H1 (cell line): ENCODE measurements at regions not wholly inside any gene's neighbourhood (a gene's known extent, or its start where the extent isn't known, plus 50 kb on each side); places are given as distances from the start of the nearest gene placed in this dataset.

ENCODE experiments used
- CTCF ChIA-PET: fragments of 300-600 bp; sonication (Branson Sonifier 250); formaldehyde crosslinking; loops from one replicate; lab custom pipeline; 2021; ENCODE audit not compliant: partially characterized antibody; lab: Charles Lee
- POLR2A ChIA-PET: fragments of 300-600 bp; sonication (Branson Sonifier 250); formaldehyde crosslinking; loops from one replicate; lab custom pipeline; 2021; ENCODE audit warnings: inconsistent platforms; ENCODE audit not compliant: partially characterized antibody; lab: Charles Lee
- DNase-seq, 2 experiments: peaks; one replicate each; pipeline versions ENCODE4 v3.0.0 to v3.0.0-alpha.2; 2010 to 2022; ENCODE audit warnings: low spot score in 2 of 2, low read depth in 1 of 2, mixed read lengths in 1 of 2
- FAIRE-seq: peaks from 2 replicates; lab custom pipeline; 2011; peaks lifted over from hg19 to GRCh38; lab: Jason Lieb, UNC
- H2AFZ ChIP-seq: 2 replicates; pipeline ENCODE4 v1.8.1; 2012; ENCODE audit warnings: low read length, inconsistent platforms
- H2AK5ac ChIP-seq: 2 replicates; pipeline ENCODE4 v1.6.1; 2013; ENCODE audit warnings: low read depth, low read length
- H2BK120ac ChIP-seq: replicated peaks from 2 replicates; pipeline ENCODE3; 2013; ENCODE audit warnings: low read depth, low read length, inconsistent platforms
- H2BK12ac ChIP-seq: 2 replicates; pipeline ENCODE4 v1.6.1; 2013; ENCODE audit warnings: low read depth, low read length
- H2BK15ac ChIP-seq: 2 replicates; pipeline ENCODE4 v1.6.1; 2013; ENCODE audit warnings: low read length
- H2BK20ac ChIP-seq: 2 replicates; pipeline ENCODE4 v1.6.1; 2013; ENCODE audit warnings: low read length
- H2BK5ac ChIP-seq: 2 replicates; pipeline ENCODE4 v1.6.1; 2013; ENCODE audit warnings: low read depth, low read length
- H3K14ac ChIP-seq: 2 replicates; pipeline ENCODE4 v1.6.1; 2013; ENCODE audit warnings: inconsistent platforms; ENCODE audit not compliant: insufficient read length
- H3K18ac ChIP-seq: 2 replicates; pipeline ENCODE4 v1.6.1; 2013; ENCODE audit warnings: low read length; ENCODE audit errors: extremely low read depth
- H3K23ac ChIP-seq: 2 replicates; pipeline ENCODE4 v1.6.1; 2013; ENCODE audit warnings: inconsistent platforms; ENCODE audit not compliant: insufficient read length
- H3K23me2 ChIP-seq: 2 replicates; pipeline ENCODE4 v1.6.1; 2013; ENCODE audit warnings: low read depth, low read length
- H3K27ac ChIP-seq: 2 replicates; pipeline ENCODE4 v1.6.1; 2011; ENCODE audit warnings: low read depth, low read length, inconsistent platforms
- H3K27me3 ChIP-seq, 4 experiments: replicated peaks in 1 of 4; 1 replicate in 1 of 4; 2 replicates in 3 of 4; pipeline versions ENCODE4 v1.6.1 to v1.8.1; 2011 to 2013; ENCODE audit warnings: low read length in 3 of 4, mild to moderate bottlenecking in 3 of 4, inconsistent platforms in 2 of 4, mixed read lengths in 2 of 4, moderate library complexity in 1 of 4; ENCODE audit not compliant: control insufficient read depth in 3 of 4, insufficient read depth in 3 of 4; ENCODE audit errors: extremely low read depth in 1 of 4
- H3K36me3 ChIP-seq, 4 experiments: 2 replicates each; pipeline versions ENCODE4 v1.6.1 to v1.8.1; 2011 to 2013; ENCODE audit warnings: mild to moderate bottlenecking in 4 of 4, low read length in 3 of 4, moderate library complexity in 2 of 4, control low read depth in 1 of 4, inconsistent platforms in 1 of 4; ENCODE audit not compliant: insufficient read depth in 4 of 4, control insufficient read depth in 2 of 4
- H3K4ac ChIP-seq: replicated peaks from 2 replicates; pipeline ENCODE3; 2013; ENCODE audit warnings: low read length, low read depth, mixed read lengths, inconsistent platforms; ENCODE audit not compliant: insufficient read length
- H3K4me1 ChIP-seq, 4 experiments: replicated peaks in 1 of 4; 1 replicate in 1 of 4; 2 replicates in 3 of 4; pipeline versions ENCODE4 v1.6.1 to v1.8.1; 2011 to 2013; ENCODE audit warnings: low read length in 3 of 4, inconsistent platforms in 2 of 4, mixed read lengths in 1 of 4; ENCODE audit not compliant: insufficient read depth in 4 of 4, control insufficient read depth in 3 of 4
- H3K4me2 ChIP-seq, 2 experiments: 2 replicates each; pipeline versions ENCODE4 v1.6.1 to v1.8.1; 2011 to 2013; ENCODE audit warnings: low read depth in 2 of 2, low read length in 2 of 2, control low read depth in 1 of 2, inconsistent platforms in 1 of 2, mild to moderate bottlenecking in 1 of 2; ENCODE audit not compliant: insufficient read depth in 1 of 2
- H3K4me3 ChIP-seq, 4 experiments: fragments of 200-600, 300-600 bp in 1 of 4; sonication (generic), shearing (Covaris generic), sonication (Bioruptor Twin) in 1 of 4; 2 replicates each; pipeline versions ENCODE4 v1.5.1 to v1.8.1; 2011 to 2016; ENCODE audit warnings: low read length in 4 of 4, low read depth in 3 of 4, control low read depth in 2 of 4, inconsistent platforms in 2 of 4, mild to moderate bottlenecking in 2 of 4, mixed read lengths in 1 of 4, moderate library complexity in 1 of 4; ENCODE audit not compliant: insufficient read depth in 2 of 4; ENCODE audit errors: extremely low read depth in 1 of 4
- H3K56ac ChIP-seq: replicated peaks from 2 replicates; pipeline ENCODE3; 2013; ENCODE audit warnings: low read depth, mild to moderate bottlenecking, mixed read lengths, low read length, inconsistent platforms; ENCODE audit not compliant: insufficient read length
- H3K79me1 ChIP-seq: 2 replicates; pipeline ENCODE4 v1.6.1; 2013; ENCODE audit warnings: low read depth, low read length, control low read depth
- H3K79me2 ChIP-seq, 2 experiments: 2 replicates each; pipeline versions ENCODE4 v1.6.1 to v1.8.1; 2012 to 2013; ENCODE audit warnings: low read length in 2 of 2, mild to moderate bottlenecking in 2 of 2, inconsistent platforms in 1 of 2; ENCODE audit not compliant: insufficient read depth in 2 of 2, control insufficient read depth in 1 of 2
- H3K9ac ChIP-seq, 4 experiments: replicated peaks in 1 of 4; 1 replicate in 1 of 4; 2 replicates in 3 of 4; pipeline versions ENCODE4 v1.6.1 to v1.8.1; 2011 to 2013; ENCODE audit warnings: low read depth in 3 of 4, low read length in 3 of 4, control low read depth in 2 of 4, mild to moderate bottlenecking in 2 of 4, moderate library complexity in 2 of 4, inconsistent platforms in 1 of 4; ENCODE audit errors: extremely low read depth in 1 of 4
- H3K9me3 ChIP-seq, 2 experiments: 2 replicates each; pipeline versions ENCODE4 v1.6.1 to v1.8.1; 2012 to 2013; ENCODE audit warnings: mild to moderate bottlenecking in 2 of 2, moderate library complexity in 2 of 2, control low read depth in 1 of 2, inconsistent platforms in 1 of 2, low read depth in 1 of 2, low read length in 1 of 2, mixed read lengths in 1 of 2; ENCODE audit not compliant: insufficient read depth in 2 of 2
- H4K20me1 ChIP-seq, 2 experiments: replicated peaks in 1 of 2; 2 replicates each; pipeline versions ENCODE3 to v1.8.1; 2011 to 2013; ENCODE audit warnings: inconsistent platforms in 2 of 2, low read length in 2 of 2, mild to moderate bottlenecking in 1 of 2; ENCODE audit not compliant: insufficient read depth in 2 of 2, control insufficient read depth in 1 of 2
- H4K5ac ChIP-seq: 2 replicates; pipeline ENCODE4 v1.6.1; 2013; ENCODE audit warnings: low read length, low read depth, mixed read lengths, inconsistent platforms; ENCODE audit not compliant: insufficient read length
- H4K8ac ChIP-seq: 2 replicates; pipeline ENCODE4 v1.8.0; 2013; ENCODE audit warnings: mild to moderate bottlenecking, moderate library complexity, low read length, inconsistent platforms; ENCODE audit not compliant: insufficient read depth; ENCODE audit errors: extremely low read depth
- H4K91ac ChIP-seq: replicated peaks from 2 replicates; pipeline ENCODE3; 2013; ENCODE audit warnings: low read length, mixed read lengths, inconsistent platforms; ENCODE audit not compliant: insufficient read length
- BACH1 ChIP-seq: IDR thresholded peaks from 2 replicates; pipeline ENCODE4 v1.6.1; 2012; ENCODE audit warnings: low read length, improper control_type of control experiment
- CREB1 ChIP-seq: IDR thresholded peaks from 2 replicates; pipeline ENCODE4 v1.6.1; 2012; ENCODE audit warnings: inconsistent platforms
- CTCF ChIP-seq, 3 experiments: IDR thresholded peaks; 1 replicate in 2 of 3; 2 replicates in 1 of 3; pipeline versions ENCODE4 v1.5.1 to v1.6.1; 2011; ENCODE audit warnings: low read length in 3 of 3, mild to moderate bottlenecking in 3 of 3, inconsistent platforms in 2 of 3, low read depth in 1 of 3, moderate library complexity in 1 of 3; ENCODE audit not compliant: insufficient read depth in 1 of 3; ENCODE audit errors: control extremely low read depth in 1 of 3
- EGR1 ChIP-seq: IDR thresholded peaks from 2 replicates; pipeline ENCODE4 v1.6.1; 2011; ENCODE audit warnings: low read depth, low read length, borderline replicate concordance
- EP300 ChIP-seq, 2 experiments: IDR thresholded peaks; 1 replicate in 1 of 2; 2 replicates in 1 of 2; pipeline ENCODE4 v1.6.1; 2011 to 2012; ENCODE audit warnings: low read depth in 2 of 2, low read length in 2 of 2, mild to moderate bottlenecking in 2 of 2, borderline replicate concordance in 1 of 2, inconsistent platforms in 1 of 2, moderate library complexity in 1 of 2
- JUN ChIP-seq: IDR thresholded peaks from 2 replicates; pipeline ENCODE4 v1.6.1; 2011; ENCODE audit warnings: low read depth, mild to moderate bottlenecking, improper control_type of control experiment, low read length
- PHF8 ChIP-seq: fragments of 200-600 bp; sonication (generic); conservative IDR thresholded peaks from 2 replicates; pipeline ENCODE4 v1.7.1; 2012; ENCODE audit warnings: low read depth, mild to moderate bottlenecking, inconsistent platforms, low read length, moderate library complexity
- POLR2AphosphoS5 ChIP-seq: IDR thresholded peaks from 2 replicates; pipeline ENCODE4 v1.6.1; 2011; ENCODE audit warnings: low read depth, low read length
- RNF2 ChIP-seq: fragments of 200-900, 300-1000 bp; sonication (generic); IDR thresholded peaks from 2 replicates; pipeline ENCODE4 v1.7.1; 2016; ENCODE audit warnings: borderline replicate concordance, low read depth, mild to moderate bottlenecking, antibody characterized with exemption, low read length; ENCODE audit not compliant: poor library complexity, severe bottlenecking; ENCODE audit errors: missing control alignments
- SP1 ChIP-seq: IDR thresholded peaks from 2 replicates; pipeline ENCODE4 v1.6.1; 2011; ENCODE audit warnings: low read depth, low read length
- TAF1 ChIP-seq: IDR thresholded peaks from 2 replicates; pipeline ENCODE4 v1.6.1; 2011; ENCODE audit warnings: mild to moderate bottlenecking, low read depth, low read length
- TBP ChIP-seq: IDR thresholded peaks from 2 replicates; pipeline ENCODE4 v1.6.1; 2011; ENCODE audit warnings: low read depth, low read length, improper control_type of control experiment
- TCF12 ChIP-seq: IDR thresholded peaks from 2 replicates; pipeline ENCODE4 v1.6.1; 2011; ENCODE audit warnings: low read depth, mild to moderate bottlenecking, low read length
- WGBS, 2 experiments: shearing (Covaris generic) in 1 of 2; methylation state at CpG; one replicate each; pipeline versions ENCODE4 v1.1.6 to v1.1.7; 2013 to 2015; ENCODE audit warnings: low lambda C conversion rate in 2 of 2, mixed read lengths in 2 of 2, inconsistent platforms in 1 of 2, low coverage in 1 of 2, missing lambda C conversion rate in 1 of 2; ENCODE audit not compliant: insufficient replicate concordance in 2 of 2, insufficient coverage in 1 of 2, insufficient read length in 1 of 2; ENCODE audit errors: extremely low coverage in 1 of 2, missing lambda C conversion rate in 1 of 2; 5-methylcytosine and 5-hydroxymethylcytosine counted together

- no peak for FAIRE-seq
- H3K27me3 ChIP-seq = no peaks in the 10 kb centered on the region
Observed at GRCh38 chr12:75622492-75622891, 111.1 kb upstream of the KRR1 start.

More at GRCh38 chr12:75622492-75622891, 111.1 kb upstream of the KRR1 start:
- H3K9me3 ChIP-seq = no peaks in the 10 kb centered on the region
- H2BK12ac ChIP-seq = 0 out of 2 replicates have a peak overlapping the region, but pooled peaks have one; percentile 4
- H3K36me3 ChIP-seq = no peaks in the 10 kb centered on the region
- H3K79me1 ChIP-seq = no peaks in the 10 kb centered on the region
- H4K91ac ChIP-seq = no peak overlapping the region
- no peak overlapping the region for H3K23ac ChIP-seq
- no peak overlapping the region for H3K4me2 ChIP-seq
- H3K18ac ChIP-seq = no peak overlapping the region
- ChIA-PET CTCF (interaction anchor here (0.6 to 3.9 kb wide), 3 partner anchors 411 to 832 kb away, joined by 3 to 32 read pairs (median 15); no protein-coding TSS in a partner anchor), POLR2A (no interaction called here)
- no peak overlapping the region for H2BK120ac ChIP-seq
- H4K8ac ChIP-seq = no peak overlapping the region
- no peaks in the 10 kb centered on the region for H3K23me2 ChIP-seq
- 87% methylated on average over 1 of the region's 1 CpG; no CpG with 5 or more reads in 1 of the 2 experiments for WGBS, 2 experiments
- no peak overlapping the region for H2BK5ac ChIP-seq
- H3K27ac ChIP-seq = no peak overlapping the region
- H3K4ac ChIP-seq = no peak overlapping the region
- H3K56ac ChIP-seq = no peak overlapping the region
- H4K20me1 ChIP-seq = no peaks in the 10 kb centered on the region
- no peak overlapping the region for H4K5ac ChIP-seq
- no peak for DNase-seq
- H2BK15ac ChIP-seq = no peak overlapping the region
- no peak overlapping the region for H3K9ac ChIP-seq
- no peak overlapping the region for H3K14ac ChIP-seq
- peak overlapping the region; percentile 47; the same call in 1 of the 2 replicates for H2AFZ ChIP-seq
- H3K79me2 ChIP-seq = no peaks in the 10 kb centered on the region
- no peak for TF ChIP-seq EP300 (IDR thresholded peaks at IDR 0.05; ENCODE audit: borderline replicate concordance in 1 of 2, low read depth in 2 of 2, low read length in 2 of 2)
- TF ChIP-seq RNF2 = no peak
- no peak for TF ChIP-seq POLR2AphosphoS5
- no peak for TF ChIP-seq SP1
- no peak for TF ChIP-seq PHF8
- TF ChIP-seq EGR1 = no peak
- no peak for TF ChIP-seq TBP
- no peak for TF ChIP-seq BACH1
- no peak for TF ChIP-seq CREB1
- TF ChIP-seq TAF1 = no peak
- no peak for TF ChIP-seq CTCF (IDR thresholded peaks at IDR 0.05; ENCODE audit: control extremely low read depth in 1 of 3, insufficient read depth in 1 of 3, low read depth in 1 of 3, low read length in 3 of 3)
- no peak for TF ChIP-seq JUN
- TF ChIP-seq TCF12 = no peak
- TF ChIP-seq, all 59 proteins: peak for 0
- Histone ChIP-seq H3K4me1 (peaks cover 0 to 4% (median 0%) of the 10 kb centered on the region in 4 experiments; a peak in 1 of 7 replicates), H3K4me3 (no peak overlapping the region), H2AK5ac (no peak overlapping the region), H2BK20ac (no peak overlapping the region)
